Stimulated activated CD4-positive, alpha-beta T cell treated with anti-CD3 and anti-CD28 coated beads, Interleukin-1b, Interleukin-23, amount 100 ng/mL, for 1 hour (primary cell): ENCODE measurements at regions not wholly inside any gene's neighbourhood (a gene's known extent, or its start where the extent isn't known, plus 50 kb on each side); places are given as distances from the start of the nearest gene placed in this dataset.

ENCODE experiments used
- DNase-seq, 2 donors: peaks; one replicate each; pipeline ENCODE4 v3.0.0-alpha.2; 2020; ENCODE audit warnings: low read depth in 2 of 2

- no peak for DNase-seq
Measured at GRCh38 chr2:59677158-59677557, 876.3 kb downstream of the BCL11A start.

- no peak for DNase-seq
Measured at GRCh38 chr2:59674100-59674499, 879.4 kb downstream of the BCL11A start.

- DNase-seq: no peak
Measured at GRCh38 chr2:59665021-59665420, 888.4 kb downstream of the BCL11A start.

GRCh38 chr2:59662127-59662861 is 891.2 kb downstream of the BCL11A start:
- DNase-seq: no peak

GRCh38 chr2:59660262-59660661 is 893.2 kb downstream of the BCL11A start:
- no peak for DNase-seq

- DNase-seq: no peak
Measured at GRCh38 chr2:59658906-59659635, 894.4 kb downstream of the BCL11A start.

GRCh38 chr2:59655809-59656208 is 897.6 kb downstream of the BCL11A start:
- no peak for DNase-seq

GRCh38 chr2:59654710-59655109 is 898.7 kb downstream of the BCL11A start:
- DNase-seq: no peak

- DNase-seq: no peak
Measured at GRCh38 chr2:59653164-59653563, 900.3 kb downstream of the BCL11A start.

GRCh38 chr2:59630789-59631188 is 922.7 kb downstream of the BCL11A start:
- no peak for DNase-seq

- no peak for DNase-seq
Measured at GRCh38 chr2:59627599-59627998, 925.9 kb downstream of the BCL11A start.

GRCh38 chr2:59622599-59623308 is 930.7 kb downstream of the BCL11A start:
- no peak for DNase-seq

- no peak for DNase-seq
Measured at GRCh38 chr2:59604123-59604522, 949.3 kb downstream of the BCL11A start.

- no peak for DNase-seq
Measured at GRCh38 chr2:59594671-59595222, 958.7 kb downstream of the BCL11A start.

GRCh38 chr2:59590798-59591197 is 962.7 kb downstream of the BCL11A start:
- DNase-seq: no peak

GRCh38 chr2:59589881-59590280 is 963.6 kb downstream of the BCL11A start:
- DNase-seq: no peak

GRCh38 chr2:59588286-59588685 is 965.2 kb downstream of the BCL11A start:
- no peak for DNase-seq

- DNase-seq: no peak
Measured at GRCh38 chr2:59586176-59586575, 967.3 kb downstream of the BCL11A start.

GRCh38 chr2:59585655-59586054 is 967.8 kb downstream of the BCL11A start:
- DNase-seq: no peak

- DNase-seq: no peak
Measured at GRCh38 chr2:59584958-59585357, 968.5 kb downstream of the BCL11A start.

- DNase-seq: no peak
Measured at GRCh38 chr2:59583173-59583765, 970.2 kb downstream of the BCL11A start.

GRCh38 chr2:59578349-59578748 is 975.1 kb downstream of the BCL11A start:
- DNase-seq: no peak
